H9 (cell line): ENCODE measurements at regions not wholly inside any gene's neighbourhood (a gene's known extent, or its start where the extent isn't known, plus 50 kb on each side); places are given as distances from the start of the nearest gene placed in this dataset.

Experiments
- DNase-seq: peaks from one replicate; pipeline ENCODE4 v3.0.0-alpha.2; 2017
- H2AFZ ChIP-seq: one replicate; pipeline ENCODE4 v1.6.1; 2013; ENCODE audit warnings: mild to moderate bottlenecking, low read length, control low read depth, moderate library complexity
- H2AK5ac ChIP-seq: 2 replicates; pipeline ENCODE4 v1.6.1; 2013; ENCODE audit warnings: low read length, control low read depth, mixed read lengths; ENCODE audit not compliant: insufficient read length
- H2BK120ac ChIP-seq: one replicate; pipeline ENCODE4 v1.6.1; 2013; ENCODE audit warnings: low read depth, mild to moderate bottlenecking, low read length, control low read depth, inconsistent platforms; ENCODE audit not compliant: poor library complexity, severe bottlenecking
- H2BK12ac ChIP-seq: 2 replicates; pipeline ENCODE4 v1.6.1; 2013; ENCODE audit warnings: low read length, control low read depth, mixed read lengths, low read depth; ENCODE audit not compliant: insufficient read length
- H2BK15ac ChIP-seq: 2 replicates; pipeline ENCODE4 v1.6.1; 2013; ENCODE audit warnings: low read depth, low read length, control low read depth
- H2BK20ac ChIP-seq: one replicate; pipeline ENCODE4 v1.6.1; 2013; ENCODE audit warnings: low read depth, mild to moderate bottlenecking, low read length, control low read depth, inconsistent platforms; ENCODE audit not compliant: poor library complexity, severe bottlenecking
- H2BK5ac ChIP-seq: 2 replicates; pipeline ENCODE4 v1.6.1; 2013; ENCODE audit warnings: low read length, control low read depth, mixed read lengths; ENCODE audit not compliant: insufficient read length
- H3K14ac ChIP-seq: 2 replicates; pipeline ENCODE4 v1.6.1; 2013; ENCODE audit warnings: low read length, control low read depth; ENCODE audit not compliant: insufficient read depth
- H3K18ac ChIP-seq: 2 replicates; pipeline ENCODE4 v1.6.1; 2013; ENCODE audit warnings: low read depth, mild to moderate bottlenecking, mixed read lengths, low read length, control low read depth; ENCODE audit not compliant: insufficient read length
- H3K23ac ChIP-seq: 2 replicates; pipeline ENCODE4 v1.6.1; 2013; ENCODE audit warnings: low read length, control low read depth, mixed read lengths, low read depth; ENCODE audit not compliant: insufficient read length
- H3K23me2 ChIP-seq: 2 replicates; pipeline ENCODE4 v1.6.1; 2013; ENCODE audit warnings: low read depth, mild to moderate bottlenecking, mixed read lengths, low read length, control low read depth; ENCODE audit not compliant: insufficient read length, poor library complexity, severe bottlenecking
- H3K27ac ChIP-seq: 2 replicates; pipeline ENCODE4 v1.5.1; 2013; ENCODE audit warnings: low read length, control low read depth, mixed read lengths, low read depth; ENCODE audit not compliant: insufficient read length
- H3K27me3 ChIP-seq: 2 replicates; pipeline ENCODE4 v1.6.1; 2013; ENCODE audit warnings: low read length, control low read depth, inconsistent platforms; ENCODE audit not compliant: insufficient read depth
- H3K4ac ChIP-seq: 2 replicates; pipeline ENCODE4 v1.6.1; 2013; ENCODE audit warnings: low read depth, mild to moderate bottlenecking, control low read depth, inconsistent platforms, low read length, moderate library complexity
- H3K4me1 ChIP-seq: 2 replicates; pipeline ENCODE4 v1.6.1; 2013; ENCODE audit warnings: low read length, control low read depth, inconsistent platforms; ENCODE audit not compliant: insufficient read depth
- H3K4me2 ChIP-seq: 2 replicates; pipeline ENCODE4 v1.6.1; 2013; ENCODE audit warnings: low read length, control low read depth, mixed read lengths; ENCODE audit not compliant: insufficient read length, insufficient read depth
- H3K56ac ChIP-seq: 2 replicates; pipeline ENCODE4 v1.6.1; 2013; ENCODE audit warnings: low read depth, mild to moderate bottlenecking, mixed read lengths, low read length, control low read depth; ENCODE audit not compliant: insufficient read length
- H3K79me1 ChIP-seq: 2 replicates; pipeline ENCODE4 v1.6.1; 2013; ENCODE audit warnings: low read depth, mild to moderate bottlenecking, moderate library complexity, low read length, control low read depth, inconsistent platforms; ENCODE audit not compliant: insufficient read depth, poor library complexity, severe bottlenecking
- H3K79me2 ChIP-seq: 2 replicates; pipeline ENCODE4 v1.6.1; 2013; ENCODE audit warnings: low read length, control low read depth, inconsistent platforms; ENCODE audit not compliant: insufficient read depth
- H3K9ac ChIP-seq: 2 replicates; pipeline ENCODE4 v1.6.1; 2013; ENCODE audit warnings: low read length, control low read depth, mixed read lengths; ENCODE audit not compliant: insufficient read length; ENCODE audit errors: extremely low read depth
- H3K9me3 ChIP-seq: one replicate; pipeline ENCODE4 v1.6.1; 2013; ENCODE audit warnings: low read depth, low read length, inconsistent platforms; ENCODE audit not compliant: control insufficient read depth
- H3T11ph ChIP-seq: one replicate; pipeline ENCODE4 v1.6.1; 2013; ENCODE audit warnings: mild to moderate bottlenecking, low read length, control low read depth, inconsistent platforms
- H4K20me1 ChIP-seq: one replicate; pipeline ENCODE4 v1.6.1; 2013; ENCODE audit not compliant: control insufficient read depth, insufficient read length, insufficient read depth
- H4K5ac ChIP-seq: 2 replicates; pipeline ENCODE4 v1.6.1; 2013; ENCODE audit warnings: low read depth, mild to moderate bottlenecking, mixed read lengths, low read length, control low read depth; ENCODE audit not compliant: insufficient read length
- H4K8ac ChIP-seq: replicated peaks from 2 replicates; pipeline ENCODE4 v1.6.1; 2013; ENCODE audit warnings: low read length, control low read depth, mixed read lengths, low read depth; ENCODE audit not compliant: insufficient read length
- H4K91ac ChIP-seq: 2 replicates; pipeline ENCODE4 v1.6.1; 2013; ENCODE audit warnings: low read depth, mild to moderate bottlenecking, moderate library complexity, mixed read lengths, low read length, control low read depth; ENCODE audit not compliant: insufficient read length
- H3K27ac Mint-ChIP-seq, 3 experiments: 2 replicates in 2 of 3; 3 replicates in 1 of 3; pipeline ENCODE4 v1.8.0; 2020 to 2021; ENCODE audit warnings: mixed read lengths in 3 of 3, mild to moderate bottlenecking in 1 of 3, moderate library complexity in 1 of 3
- H3K27me3 Mint-ChIP-seq: 2 replicates; pipeline ENCODE4 v1.8.0; 2021; ENCODE audit warnings: low read depth, mild to moderate bottlenecking, moderate library complexity, mixed read lengths
- H3K36me3 Mint-ChIP-seq, 3 experiments: 2 replicates in 2 of 3; 3 replicates in 1 of 3; pipeline ENCODE4 v1.8.0; 2020 to 2021; ENCODE audit warnings: low read depth in 3 of 3, mixed read lengths in 3 of 3; ENCODE audit not compliant: insufficient read depth in 1 of 3
- H3K4me1 Mint-ChIP-seq, 2 experiments: 2 replicates each; pipeline ENCODE4 v1.8.0; 2020; ENCODE audit warnings: mixed read lengths in 2 of 2
- H3K4me3 Mint-ChIP-seq, 2 experiments: 2 replicates in 1 of 2; 3 replicates in 1 of 2; pipeline ENCODE4 v1.8.0; 2020 to 2021; ENCODE audit warnings: mild to moderate bottlenecking in 2 of 2, mixed read lengths in 2 of 2, moderate library complexity in 1 of 2
- H3K9me3 Mint-ChIP-seq, 2 experiments: 2 replicates in 1 of 2; 3 replicates in 1 of 2; pipeline ENCODE4 v1.8.0; 2020; ENCODE audit warnings: mild to moderate bottlenecking in 2 of 2, mixed read lengths in 2 of 2, moderate library complexity in 1 of 2
- TF ChIP-seq, protein P1 (sequence below): fragments of 200-600 bp; sonication (generic); conservative IDR thresholded peaks from 3 replicates; pipeline ENCODE4 v1.8.0; 2021; ENCODE audit warnings: antibody characterized with exemption, mild to moderate bottlenecking

- Histone ChIP-seq H2BK5ac (no peak overlapping the region), H3K18ac (no peak overlapping the region), H2AFZ (no peak overlapping the region), H3K23ac (no peak overlapping the region), H3K9ac (no peak overlapping the region), H3K4ac (no peak overlapping the region), H2BK120ac (no peak overlapping the region), H4K20me1 (no peaks in the 10 kb centered on the region), H3K9me3 (no peaks in the 10 kb centered on the region), H2BK20ac (no peak overlapping the region), H3K4me2 (no peak overlapping the region), H3K4me1 (no peaks in the 10 kb centered on the region), H3K79me1 (no peaks in the 10 kb centered on the region), H3K27me3 (no peaks in the 10 kb centered on the region), H3K79me2 (no peaks in the 10 kb centered on the region), H4K91ac (no peak overlapping the region), H2BK12ac (no peak overlapping the region), H4K8ac (no peak overlapping the region), H4K5ac (no peak overlapping the region), H3K23me2 (no peaks in the 10 kb centered on the region), H2AK5ac (no peak overlapping the region), H3T11ph (no peak overlapping the region), H3K27ac (no peak overlapping the region), H3K56ac (no peak overlapping the region), H3K14ac (no peak overlapping the region), H2BK15ac (no peak overlapping the region)
- TF ChIP-seq, protein P1, sequence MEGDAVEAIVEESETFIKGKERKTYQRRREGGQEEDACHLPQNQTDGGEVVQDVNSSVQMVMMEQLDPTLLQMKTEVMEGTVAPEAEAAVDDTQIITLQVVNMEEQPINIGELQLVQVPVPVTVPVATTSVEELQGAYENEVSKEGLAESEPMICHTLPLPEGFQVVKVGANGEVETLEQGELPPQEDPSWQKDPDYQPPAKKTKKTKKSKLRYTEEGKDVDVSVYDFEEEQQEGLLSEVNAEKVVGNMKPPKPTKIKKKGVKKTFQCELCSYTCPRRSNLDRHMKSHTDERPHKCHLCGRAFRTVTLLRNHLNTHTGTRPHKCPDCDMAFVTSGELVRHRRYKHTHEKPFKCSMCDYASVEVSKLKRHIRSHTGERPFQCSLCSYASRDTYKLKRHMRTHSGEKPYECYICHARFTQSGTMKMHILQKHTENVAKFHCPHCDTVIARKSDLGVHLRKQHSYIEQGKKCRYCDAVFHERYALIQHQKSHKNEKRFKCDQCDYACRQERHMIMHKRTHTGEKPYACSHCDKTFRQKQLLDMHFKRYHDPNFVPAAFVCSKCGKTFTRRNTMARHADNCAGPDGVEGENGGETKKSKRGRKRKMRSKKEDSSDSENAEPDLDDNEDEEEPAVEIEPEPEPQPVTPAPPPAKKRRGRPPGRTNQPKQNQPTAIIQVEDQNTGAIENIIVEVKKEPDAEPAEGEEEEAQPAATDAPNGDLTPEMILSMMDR: no peak
- H3K36me3 Mint-ChIP-seq: no peaks in the 10 kb centered on the region
- no peak overlapping the region for H3K4me3 Mint-ChIP-seq
- H3K27me3 Mint-ChIP-seq: no peaks in the 10 kb centered on the region
- no peak for DNase-seq
- H3K27ac Mint-ChIP-seq: no peak overlapping the region
- H3K4me1 Mint-ChIP-seq: no peaks in the 10 kb centered on the region
- H3K9me3 Mint-ChIP-seq: no peaks in the 10 kb centered on the region
These were observed 1748.6 kb downstream of the BRINP3 start for GRCh38 chr1:188729039-188729438.
